ENCODE measurements at regions not wholly inside any gene's neighbourhood (a gene's known extent, or its start where the extent isn't known, plus 50 kb on each side); places are given as distances from the start of the nearest gene placed in this dataset.

DNA sequence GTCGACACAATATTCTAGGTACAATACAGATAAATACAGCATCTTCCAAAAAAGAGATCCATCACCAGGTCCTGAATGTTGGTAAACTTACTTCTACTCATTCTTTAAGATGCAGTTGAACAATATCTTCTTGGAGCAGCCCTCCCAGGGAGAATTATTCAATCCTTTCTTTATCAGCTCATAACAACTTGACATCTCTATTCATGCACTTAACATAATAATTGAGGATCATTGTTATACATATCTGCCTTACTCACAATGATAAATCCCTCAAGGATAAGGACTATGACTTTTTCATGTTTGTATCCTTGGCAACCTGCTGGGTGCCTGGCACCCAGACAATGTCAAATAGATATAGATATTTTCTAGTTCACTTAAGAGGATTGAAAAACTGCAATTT, 219.5 kb downstream of the POU4F1 start:
- Mint-ChIP-seq H3K9me3 (no peaks in the 10 kb centered on the region), H3K4me1 (ENCODE audit: low read depth) (no peaks in the 10 kb centered on the region), H3K27ac (no peak overlapping the region), H3K36me3 (ENCODE audit: low read depth) (no peaks in the 10 kb centered on the region), H3K4me3 (no peak overlapping the region), H3K27me3 (peaks cover 8% of the 10 kb centered on the region)
- no peak for ATAC-seq (ENCODE audit: poor library complexity)
- ChIA-PET POLR2A (no interaction called here), CTCF (interaction anchor here (1.0 kb wide), 1 partner anchor 27 kb away, joined by 3 read pairs; no protein-coding TSS in a partner anchor)
- Histone ChIP-seq H3K9me3 (ENCODE audit: control insufficient read depth in 1 of 2, insufficient read depth in 1 of 2, low read length in 2 of 2) (peaks cover 0 to 3% of the 10 kb centered on the region in 2 experiments), H3K27me3 (ENCODE audit: control insufficient read depth in 1 of 2, insufficient read depth in 2 of 2, low read length in 2 of 2) (no peaks in the 10 kb centered on the region), H3K4me1 (ENCODE audit: insufficient read depth, low read length) (no peaks in the 10 kb centered on the region), H3K36me3 (ENCODE audit: insufficient read depth, low read length) (no peaks in the 10 kb centered on the region), H3K27ac (ENCODE audit: low read depth in 1 of 2, low read length in 2 of 2) (no peak overlapping the region), H3K4me3 (ENCODE audit: low read length) (no peak overlapping the region)
- TF ChIP-seq, protein P1, sequence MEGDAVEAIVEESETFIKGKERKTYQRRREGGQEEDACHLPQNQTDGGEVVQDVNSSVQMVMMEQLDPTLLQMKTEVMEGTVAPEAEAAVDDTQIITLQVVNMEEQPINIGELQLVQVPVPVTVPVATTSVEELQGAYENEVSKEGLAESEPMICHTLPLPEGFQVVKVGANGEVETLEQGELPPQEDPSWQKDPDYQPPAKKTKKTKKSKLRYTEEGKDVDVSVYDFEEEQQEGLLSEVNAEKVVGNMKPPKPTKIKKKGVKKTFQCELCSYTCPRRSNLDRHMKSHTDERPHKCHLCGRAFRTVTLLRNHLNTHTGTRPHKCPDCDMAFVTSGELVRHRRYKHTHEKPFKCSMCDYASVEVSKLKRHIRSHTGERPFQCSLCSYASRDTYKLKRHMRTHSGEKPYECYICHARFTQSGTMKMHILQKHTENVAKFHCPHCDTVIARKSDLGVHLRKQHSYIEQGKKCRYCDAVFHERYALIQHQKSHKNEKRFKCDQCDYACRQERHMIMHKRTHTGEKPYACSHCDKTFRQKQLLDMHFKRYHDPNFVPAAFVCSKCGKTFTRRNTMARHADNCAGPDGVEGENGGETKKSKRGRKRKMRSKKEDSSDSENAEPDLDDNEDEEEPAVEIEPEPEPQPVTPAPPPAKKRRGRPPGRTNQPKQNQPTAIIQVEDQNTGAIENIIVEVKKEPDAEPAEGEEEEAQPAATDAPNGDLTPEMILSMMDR (IDR thresholded peaks at IDR 0.05): no peak
- intact Hi-C loops (cut with DNase I, micrococcal nuclease): no loop called here
- DNase-seq: no peak

DNA sequence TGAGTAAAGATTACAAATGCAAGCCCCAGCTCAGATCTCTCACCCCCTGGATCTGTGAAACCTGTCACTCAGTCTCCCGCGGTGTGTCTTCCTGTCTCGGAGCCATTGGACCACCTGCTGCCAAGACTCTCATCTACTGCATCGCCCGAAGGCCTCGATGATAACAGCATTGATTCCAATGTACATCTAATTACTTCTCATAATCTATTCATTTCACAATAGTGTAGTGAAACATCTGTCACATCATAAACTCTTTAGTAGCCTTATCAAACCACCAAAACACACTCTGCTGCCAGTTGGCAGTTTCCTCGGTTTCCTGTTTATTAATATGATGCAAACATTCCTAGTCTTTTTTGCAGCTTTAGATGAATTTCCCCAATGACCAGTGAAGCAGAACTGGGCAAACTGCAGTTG, 220.3 kb downstream of the POU4F1 start:
- Mint-ChIP-seq H3K36me3 (ENCODE audit: low read depth) (no peaks in the 10 kb centered on the region), H3K27ac (no peak overlapping the region), H3K9me3 (no peaks in the 10 kb centered on the region), H3K4me3 (no peak overlapping the region), H3K27me3 (peaks cover 8% of the 10 kb centered on the region), H3K4me1 (ENCODE audit: low read depth) (no peaks in the 10 kb centered on the region)
- Histone ChIP-seq H3K9me3 (ENCODE audit: control insufficient read depth in 1 of 2, insufficient read depth in 1 of 2, low read length in 2 of 2) (peaks cover 0 to 3% of the 10 kb centered on the region in 2 experiments), H3K36me3 (ENCODE audit: insufficient read depth, low read length) (no peaks in the 10 kb centered on the region), H3K27me3 (ENCODE audit: control insufficient read depth in 1 of 2, insufficient read depth in 2 of 2, low read length in 2 of 2) (no peaks in the 10 kb centered on the region), H3K4me1 (ENCODE audit: insufficient read depth, low read length) (no peaks in the 10 kb centered on the region), H3K4me3 (ENCODE audit: low read length) (no peak overlapping the region), H3K27ac (ENCODE audit: low read depth in 1 of 2, low read length in 2 of 2) (no peak overlapping the region)
- intact Hi-C loops (cut with DNase I, micrococcal nuclease): no loop called here
- ATAC-seq (ENCODE audit: poor library complexity): no peak
- TF ChIP-seq, protein P1 (IDR thresholded peaks at IDR 0.05): no peak
- no peak for DNase-seq
- ChIA-PET CTCF (no interaction called here), POLR2A (no interaction called here)

DNA sequence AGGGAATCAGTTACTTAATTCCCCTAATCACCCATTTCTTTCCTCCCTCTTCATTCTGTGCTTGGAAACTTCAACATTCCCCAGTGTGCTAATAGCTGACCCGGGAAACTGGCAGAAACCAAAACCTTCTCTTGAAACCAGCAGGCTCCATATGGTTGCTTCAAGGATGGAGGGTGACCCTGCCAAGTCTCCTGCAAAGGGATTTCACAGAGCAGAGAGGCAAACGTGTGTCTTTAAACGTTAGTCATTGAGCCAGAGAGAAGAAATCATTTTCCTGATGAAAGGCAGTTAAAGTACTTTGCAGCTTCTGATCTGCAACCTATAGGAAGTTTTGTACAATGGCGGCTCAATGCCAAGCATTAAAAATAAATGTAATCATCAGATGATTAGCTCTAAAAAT, 220.9 kb downstream of the POU4F1 start:
- no peaks in the 10 kb centered on the region for H3K36me3 Mint-ChIP-seq (ENCODE audit: low read depth)
- H3K4me1 Mint-ChIP-seq (ENCODE audit: low read depth): no peaks in the 10 kb centered on the region
- ChIA-PET POLR2A (no interaction called here), CTCF (no interaction called here)
- H3K27ac Mint-ChIP-seq: no peak overlapping the region
- H3K9me3 Mint-ChIP-seq: no peaks in the 10 kb centered on the region
- Histone ChIP-seq H3K4me3 (ENCODE audit: low read length) (no peak overlapping the region), H3K27ac (ENCODE audit: low read depth in 1 of 2, low read length in 2 of 2) (no peak overlapping the region), H3K36me3 (ENCODE audit: insufficient read depth, low read length) (no peaks in the 10 kb centered on the region), H3K4me1 (ENCODE audit: insufficient read depth, low read length) (no peaks in the 10 kb centered on the region), H3K9me3 (ENCODE audit: control insufficient read depth in 1 of 2, insufficient read depth in 1 of 2, low read length in 2 of 2) (peaks cover 0 to 3% of the 10 kb centered on the region in 2 experiments), H3K27me3 (ENCODE audit: control insufficient read depth in 1 of 2, insufficient read depth in 2 of 2, low read length in 2 of 2) (no peaks in the 10 kb centered on the region)
- TF ChIP-seq, protein P1 (IDR thresholded peaks at IDR 0.05): no peak
- no peak for DNase-seq
- no peak overlapping the region for H3K4me3 Mint-ChIP-seq
- no peak for ATAC-seq (ENCODE audit: poor library complexity)
- intact Hi-C loops (cut with DNase I, micrococcal nuclease): no loop called here
- H3K27me3 Mint-ChIP-seq: peaks cover 8% of the 10 kb centered on the region

Data from CD4-positive, alpha-beta T cell (primary cell).